PC-9 (cell line): ENCODE measurements at regions not wholly inside any gene's neighbourhood (a gene's known extent, or its start where the extent isn't known, plus 50 kb on each side); places are given as distances from the start of the nearest gene placed in this dataset.

ENCODE experiments used
- CTCF ChIP-seq: fragments of 200-600 bp; sonication (generic); conservative IDR thresholded peaks from 2 replicates; pipeline ENCODE4 v1.6.1; 2017; ENCODE audit warnings: mixed run types, antibody characterized with exemption, mild to moderate bottlenecking, moderate library complexity
- EZH2 ChIP-seq: fragments of 200-600 bp; sonication (generic); IDR thresholded peaks from 2 replicates; pipeline ENCODE4 v1.8.0; 2017; ENCODE audit warnings: antibody characterized with exemption, low read depth

GRCh38 chr5:24749701-24750100 is 104.9 kb upstream of the CDH10 start:
- no peak for TF ChIP-seq CTCF
- no peak for TF ChIP-seq EZH2
